ENCODE measurements at regions not wholly inside any gene's neighbourhood (a gene's known extent, or its start where the extent isn't known, plus 50 kb on each side); places are given as distances from the start of the nearest gene placed in this dataset.

- TF ChIP-seq POLR2AphosphoS5 (IDR thresholded peaks at IDR 0.05; ENCODE audit: low read depth, low read length) (no peak), TAF1 (IDR thresholded peaks at IDR 0.05; ENCODE audit: borderline replicate concordance, low read depth, low read length) (no peak)
These were observed 451.4 kb upstream of the PDE3A start for GRCh38 chr12:19916974-19917373.

Data from GM12892 (cell line).